ENCODE measurements at regions not wholly inside any gene's neighbourhood (a gene's known extent, or its start where the extent isn't known, plus 50 kb on each side); places are given as distances from the start of the nearest gene placed in this dataset.

GRCh38 chr7:67346876-67347275 is 350.2 kb downstream of the TYW1 start (continued):
- TF ChIP-seq ZBTB26 (tag by site-specific recombination; optimal IDR thresholded peaks at IDR 0.05) (no peak), ZSCAN23 (tag by site-specific recombination; IDR thresholded peaks at IDR 0.05) (no peak), ZNF791 (tag by site-specific recombination; IDR thresholded peaks at IDR 0.05) (no peak), ZBTB11 (tag by site-specific recombination; conservative IDR thresholded peaks at IDR 0.05; ENCODE audit: low read depth) (no peak), ZBTB48 (tag by site-specific recombination; IDR thresholded peaks at IDR 0.05) (no peak), ZNF585B (tag by site-specific recombination; IDR thresholded peaks at IDR 0.05) (no peak), ZNF311 (tag by site-specific recombination; IDR thresholded peaks at IDR 0.05; ENCODE audit: borderline replicate concordance) (no peak), ZNF658 (tag by site-specific recombination; IDR thresholded peaks at IDR 0.05) (no peak)

GRCh38 chr7:67348171-67348570 is 351.5 kb downstream of the TYW1 start:
- Histone ChIP-seq H3K4me3 (ENCODE audit: low read depth, low read length) (no peak overlapping the region), H3K9me3 (ENCODE audit: control insufficient read depth, insufficient read depth, low read depth, low read length) (no peaks in the 10 kb centered on the region), H3K27ac (ENCODE audit: extremely low read depth, low read depth, low read length) (no peak overlapping the region), H3K36me3 (ENCODE audit: control insufficient read depth in 2 of 2, insufficient read depth in 1 of 2, low read length in 2 of 2) (no peaks in the 10 kb centered on the region), H3K4me1 (ENCODE audit: control insufficient read depth, insufficient read depth, low read length) (no peaks in the 10 kb centered on the region)
- POLR2A ChIA-PET = interaction anchor here (1.3 kb wide), 1 partner anchor 46 kb away, joined by 4 read pairs; no protein-coding TSS in a partner anchor
- CTCF ChIA-PET = no interaction called here
- no peak for TF ChIP-seq EGR2 (tag by site-specific recombination; IDR thresholded peaks at IDR 0.05; ENCODE audit: low read depth)
- TF ChIP-seq ZNF600 (tag by site-specific recombination; IDR thresholded peaks at IDR 0.05) = no peak
- no peak for TF ChIP-seq ZNF792 (tag by site-specific recombination; IDR thresholded peaks at IDR 0.05)
- TF ChIP-seq ZNF174 (tag by site-specific recombination; IDR thresholded peaks at IDR 0.05) = no peak
- TF ChIP-seq ZNF571 (tag by site-specific recombination; IDR thresholded peaks at IDR 0.05) = no peak
- TF ChIP-seq ZFP41 (tag by site-specific recombination; IDR thresholded peaks at IDR 0.05; ENCODE audit: borderline replicate concordance) = no peak
- TF ChIP-seq ZNF133 (tag by site-specific recombination; IDR thresholded peaks at IDR 0.05) = no peak
- TF ChIP-seq ZNF776 (tag by site-specific recombination; IDR thresholded peaks at IDR 0.05; ENCODE audit: borderline replicate concordance) = no peak
- no peak for TF ChIP-seq PRDM1 (tag by site-specific recombination; IDR thresholded peaks at IDR 0.05)
- TF ChIP-seq ZBTB26 (tag by site-specific recombination; optimal IDR thresholded peaks at IDR 0.05) = no peak
- TF ChIP-seq SP7 (tag by site-specific recombination; IDR thresholded peaks at IDR 0.05) = no peak
- TF ChIP-seq ZFHX2 (tag by site-specific recombination; conservative IDR thresholded peaks at IDR 0.05) = no peak
- TF ChIP-seq ZNF449 (tag by site-specific recombination; IDR thresholded peaks at IDR 0.05) = no peak
- no peak for TF ChIP-seq TSHZ1 (tag by site-specific recombination; IDR thresholded peaks at IDR 0.05; ENCODE audit: borderline replicate concordance)
- TF ChIP-seq ZFP37 (tag by site-specific recombination; IDR thresholded peaks at IDR 0.05) = no peak
- no peak for TF ChIP-seq ZNF510 (tag by site-specific recombination; IDR thresholded peaks at IDR 0.05; ENCODE audit: insufficient replicate concordance)
- TF ChIP-seq YY1 (tag by site-specific recombination; IDR thresholded peaks at IDR 0.05) = no peak
- TF ChIP-seq TRIM28 (IDR thresholded peaks at IDR 0.05; ENCODE audit: borderline replicate concordance, low read length) = no peak

All from HEK293 (cell line).